ENCODE measurements at regions not wholly inside any gene's neighbourhood (a gene's known extent, or its start where the extent isn't known, plus 50 kb on each side); places are given as distances from the start of the nearest gene placed in this dataset.

DNA sequence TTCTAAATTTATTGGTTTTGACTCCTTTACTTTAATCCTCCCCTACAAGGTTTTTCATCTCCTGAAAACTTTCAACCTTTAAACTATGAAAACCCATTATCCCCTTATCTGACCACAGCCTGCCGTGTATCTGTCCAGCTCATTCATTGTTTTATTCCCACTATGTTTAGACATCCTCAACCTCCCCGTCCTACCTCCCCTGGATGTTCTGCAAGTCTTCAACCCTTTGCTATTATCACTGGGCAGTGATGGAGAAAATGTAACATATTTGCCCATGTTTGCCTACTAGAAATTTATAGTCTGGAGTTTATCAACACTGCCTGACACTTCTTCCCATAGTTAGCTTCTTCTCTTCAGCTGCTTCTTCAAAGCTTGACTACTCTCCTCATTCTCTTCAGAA, 483.4 kb downstream of the PRKD1 start:
- Histone ChIP-seq H3K4me1 (ENCODE audit: control insufficient read depth, insufficient read depth, low read length) (peaks cover 12% of the 10 kb centered on the region), H3K9me3 (replicated peaks; ENCODE audit: low read length) (no peaks in the 10 kb centered on the region), H3K4me2 (ENCODE audit: low read length) (no peak overlapping the region), H3K9ac (ENCODE audit: low read depth, low read length) (no peak overlapping the region), H3K4me3 (ENCODE audit: low read length) (no peak overlapping the region), H3K27me3 (ENCODE audit: control insufficient read depth, insufficient read depth, low read length) (no peaks in the 10 kb centered on the region), H3K36me3 (ENCODE audit: insufficient read depth, low read length) (no peaks in the 10 kb centered on the region)

DNA sequence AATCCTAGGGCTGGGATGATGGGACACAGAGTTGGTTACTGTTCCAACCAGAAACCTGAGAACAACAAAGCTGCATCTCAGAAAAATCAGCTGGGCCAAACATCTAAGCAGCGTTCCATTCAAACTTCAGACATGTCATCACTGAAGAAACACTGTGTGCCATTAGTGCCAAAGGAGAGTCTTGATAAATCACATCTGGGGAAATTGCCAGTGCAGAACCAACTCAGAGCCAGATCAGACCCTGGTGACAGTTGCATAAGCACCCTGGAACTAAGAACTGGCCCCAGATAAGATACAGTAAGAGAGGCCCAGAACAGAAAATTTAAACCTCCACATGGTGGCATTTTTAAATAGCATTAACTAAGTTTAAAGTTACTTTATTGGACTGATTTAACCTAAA, 482.8 kb downstream of the PRKD1 start:
- no peaks in the 10 kb centered on the region for H3K36me3 ChIP-seq (ENCODE audit: insufficient read depth, low read length)
- H3K4me1 ChIP-seq (ENCODE audit: control insufficient read depth, insufficient read depth, low read length), result peaks cover 12% of the 10 kb centered on the region
- H3K9ac ChIP-seq (ENCODE audit: low read depth, low read length), result no peak overlapping the region
- no peaks in the 10 kb centered on the region for H3K27me3 ChIP-seq (ENCODE audit: control insufficient read depth, insufficient read depth, low read length)
- H3K9me3 ChIP-seq (replicated peaks; ENCODE audit: low read length), result no peaks in the 10 kb centered on the region
- no peak overlapping the region for H3K4me2 ChIP-seq (ENCODE audit: low read length)
- no peak overlapping the region for H3K4me3 ChIP-seq (ENCODE audit: low read length)

DNA sequence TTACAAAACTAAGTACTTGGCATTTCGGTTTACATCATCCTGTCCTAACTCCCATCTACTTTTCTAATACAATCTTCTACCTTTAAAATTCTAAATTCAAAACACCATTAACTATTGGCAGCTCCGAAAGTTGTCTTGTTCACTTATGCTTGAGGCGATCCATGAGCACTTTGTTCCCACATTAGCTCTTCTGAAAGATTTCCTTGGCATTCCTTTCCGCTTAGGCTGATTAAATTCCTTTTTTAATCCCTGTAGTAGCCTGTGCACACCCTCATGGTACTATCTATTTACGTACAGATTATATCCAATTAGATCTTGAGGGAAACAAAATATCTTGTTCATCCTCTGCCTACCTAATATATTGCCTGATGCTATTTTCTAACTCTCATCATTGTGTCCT, 480.7 kb downstream of the PRKD1 start:
- Histone ChIP-seq H3K4me2 (ENCODE audit: low read length) (no peak overlapping the region), H3K4me1 (ENCODE audit: control insufficient read depth, insufficient read depth, low read length) (peaks cover 12% of the 10 kb centered on the region), H3K9ac (ENCODE audit: low read depth, low read length) (no peak overlapping the region), H3K27me3 (ENCODE audit: control insufficient read depth, insufficient read depth, low read length) (no peaks in the 10 kb centered on the region), H3K4me3 (ENCODE audit: low read length) (no peak overlapping the region), H3K36me3 (ENCODE audit: insufficient read depth, low read length) (no peaks in the 10 kb centered on the region), H3K9me3 (replicated peaks; ENCODE audit: low read length) (no peaks in the 10 kb centered on the region)

DNA sequence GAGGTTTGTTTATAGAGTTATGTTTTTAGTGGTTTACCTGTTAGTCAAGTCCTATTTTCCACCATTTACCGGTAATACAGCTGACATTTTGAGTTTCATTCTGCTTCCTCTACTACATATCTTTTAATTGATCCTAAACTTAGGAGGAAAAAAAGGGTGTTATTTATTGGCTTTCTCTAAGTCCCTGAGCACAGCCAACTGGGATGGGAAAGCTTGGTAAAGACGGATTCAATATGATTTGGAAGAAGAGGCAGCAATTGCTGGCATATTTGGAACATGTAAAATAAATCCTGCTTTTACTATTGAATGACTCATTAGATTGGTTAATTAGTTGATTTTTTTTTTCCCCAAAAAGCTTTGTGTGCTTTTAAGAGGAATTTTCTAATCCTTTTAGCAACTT, 475.7 kb downstream of the PRKD1 start:
- no peak overlapping the region for H3K4me3 ChIP-seq (ENCODE audit: low read length)
- no peaks in the 10 kb centered on the region for H3K4me1 ChIP-seq (ENCODE audit: control insufficient read depth, insufficient read depth, low read length)
- no peak overlapping the region for H3K9ac ChIP-seq (ENCODE audit: low read depth, low read length)
- no peaks in the 10 kb centered on the region for H3K9me3 ChIP-seq (replicated peaks; ENCODE audit: low read length)
- H3K36me3 ChIP-seq (ENCODE audit: insufficient read depth, low read length), result no peaks in the 10 kb centered on the region
- H3K27me3 ChIP-seq (ENCODE audit: control insufficient read depth, insufficient read depth, low read length), result no peaks in the 10 kb centered on the region
- no peak overlapping the region for H3K4me2 ChIP-seq (ENCODE audit: low read length)

GRCh38 chr14:29453045-29453444, 474.6 kb downstream of the PRKD1 start:
- Histone ChIP-seq H3K4me1 (ENCODE audit: control insufficient read depth, insufficient read depth, low read length) (no peaks in the 10 kb centered on the region), H3K36me3 (ENCODE audit: insufficient read depth, low read length) (no peaks in the 10 kb centered on the region), H3K4me2 (ENCODE audit: low read length) (no peak overlapping the region), H3K4me3 (ENCODE audit: low read length) (no peak overlapping the region), H3K9ac (ENCODE audit: low read depth, low read length) (no peak overlapping the region), H3K27me3 (ENCODE audit: control insufficient read depth, insufficient read depth, low read length) (no peaks in the 10 kb centered on the region), H3K9me3 (replicated peaks; ENCODE audit: low read length) (no peaks in the 10 kb centered on the region)

GRCh38 chr14:29454026-29454693, 473.5 kb downstream of the PRKD1 start:
- Histone ChIP-seq H3K36me3 (ENCODE audit: insufficient read depth, low read length) (no peaks in the 10 kb centered on the region), H3K4me3 (ENCODE audit: low read length) (no peak overlapping the region), H3K27me3 (ENCODE audit: control insufficient read depth, insufficient read depth, low read length) (no peaks in the 10 kb centered on the region), H3K4me1 (ENCODE audit: control insufficient read depth, insufficient read depth, low read length) (peaks cover 6% of the 10 kb centered on the region), H3K9ac (ENCODE audit: low read depth, low read length) (no peak overlapping the region), H3K9me3 (replicated peaks; ENCODE audit: low read length) (no peaks in the 10 kb centered on the region), H3K4me2 (ENCODE audit: low read length) (no peak overlapping the region)

- no peaks in the 10 kb centered on the region for H3K36me3 ChIP-seq (ENCODE audit: insufficient read depth, low read length)
- no peak overlapping the region for H3K9ac ChIP-seq (ENCODE audit: low read depth, low read length)
- H3K4me3 ChIP-seq (ENCODE audit: low read length), result no peak overlapping the region
- H3K27me3 ChIP-seq (ENCODE audit: control insufficient read depth, insufficient read depth, low read length), result no peaks in the 10 kb centered on the region
- no peaks in the 10 kb centered on the region for H3K9me3 ChIP-seq (replicated peaks; ENCODE audit: low read length)
- no peak overlapping the region for H3K4me2 ChIP-seq (ENCODE audit: low read length)
- H3K4me1 ChIP-seq (ENCODE audit: control insufficient read depth, insufficient read depth, low read length), result peaks cover 6% of the 10 kb centered on the region
Observed at GRCh38 chr14:29458547-29458946, 469.1 kb downstream of the PRKD1 start.

- peaks cover 6% of the 10 kb centered on the region for H3K4me1 ChIP-seq (ENCODE audit: control insufficient read depth, insufficient read depth, low read length)
Observed at GRCh38 chr14:29459531-29459930, 468.1 kb downstream of the PRKD1 start.

GRCh38 chr14:29459969-29460560, 467.6 kb downstream of the PRKD1 start:
- no peak overlapping the region for H3K9ac ChIP-seq (ENCODE audit: low read depth, low read length)
- no peaks in the 10 kb centered on the region for H3K36me3 ChIP-seq (ENCODE audit: insufficient read depth, low read length)
- H3K9me3 ChIP-seq (replicated peaks; ENCODE audit: low read length), result no peaks in the 10 kb centered on the region
- peaks cover 6% of the 10 kb centered on the region for H3K4me1 ChIP-seq (ENCODE audit: control insufficient read depth, insufficient read depth, low read length)
- H3K4me3 ChIP-seq (ENCODE audit: low read length), result no peak overlapping the region
- H3K27me3 ChIP-seq (ENCODE audit: control insufficient read depth, insufficient read depth, low read length), result no peaks in the 10 kb centered on the region
- no peak overlapping the region for H3K4me2 ChIP-seq (ENCODE audit: low read length)

More at GRCh38 chr14:29459531-29459930, 468.1 kb downstream of the PRKD1 start:
- Histone ChIP-seq H3K4me3 (ENCODE audit: low read length) (no peak overlapping the region), H3K4me2 (ENCODE audit: low read length) (no peak overlapping the region), H3K9me3 (replicated peaks; ENCODE audit: low read length) (no peaks in the 10 kb centered on the region), H3K9ac (ENCODE audit: low read depth, low read length) (no peak overlapping the region), H3K27me3 (ENCODE audit: control insufficient read depth, insufficient read depth, low read length) (no peaks in the 10 kb centered on the region), H3K36me3 (ENCODE audit: insufficient read depth, low read length) (no peaks in the 10 kb centered on the region)

- no peaks in the 10 kb centered on the region for H3K36me3 ChIP-seq (ENCODE audit: insufficient read depth, low read length)
- H3K4me2 ChIP-seq (ENCODE audit: low read length), result no peak overlapping the region
- H3K9ac ChIP-seq (ENCODE audit: low read depth, low read length), result no peak overlapping the region
- no peak overlapping the region for H3K4me3 ChIP-seq (ENCODE audit: low read length)
- no peaks in the 10 kb centered on the region for H3K9me3 ChIP-seq (replicated peaks; ENCODE audit: low read length)
- no peaks in the 10 kb centered on the region for H3K27me3 ChIP-seq (ENCODE audit: control insufficient read depth, insufficient read depth, low read length)
- H3K4me1 ChIP-seq (ENCODE audit: control insufficient read depth, insufficient read depth, low read length), result peaks cover 6% of the 10 kb centered on the region
Observed at GRCh38 chr14:29461101-29461500, 466.5 kb downstream of the PRKD1 start.

DNA sequence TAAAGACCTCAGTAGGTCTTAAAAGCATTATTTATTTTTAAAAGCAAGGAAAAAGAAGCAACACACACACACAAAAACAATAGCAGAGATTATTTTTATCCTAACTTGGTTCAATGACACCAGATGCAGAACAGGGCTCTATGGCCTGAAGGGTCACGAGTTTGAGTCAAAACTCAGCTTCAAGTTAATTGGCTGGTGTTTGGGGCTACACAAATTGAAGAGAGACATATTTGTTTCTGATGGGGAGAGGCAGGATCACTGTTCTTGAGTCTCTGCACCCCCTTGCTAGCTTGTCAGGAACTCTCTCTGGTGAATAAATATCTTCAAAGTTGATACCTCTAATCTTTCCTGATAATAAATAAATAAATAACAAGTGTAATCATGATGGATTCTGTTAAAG, 466.1 kb downstream of the PRKD1 start:
- Histone ChIP-seq H3K4me2 (ENCODE audit: low read length) (no peak overlapping the region), H3K36me3 (ENCODE audit: insufficient read depth, low read length) (no peaks in the 10 kb centered on the region), H3K4me1 (ENCODE audit: control insufficient read depth, insufficient read depth, low read length) (peaks cover 6% of the 10 kb centered on the region), H3K4me3 (ENCODE audit: low read length) (no peak overlapping the region), H3K9me3 (replicated peaks; ENCODE audit: low read length) (no peaks in the 10 kb centered on the region), H3K27me3 (ENCODE audit: control insufficient read depth, insufficient read depth, low read length) (no peaks in the 10 kb centered on the region), H3K9ac (ENCODE audit: low read depth, low read length) (no peak overlapping the region)

- no peaks in the 10 kb centered on the region for H3K27me3 ChIP-seq (ENCODE audit: control insufficient read depth, insufficient read depth, low read length)
- H3K4me2 ChIP-seq (ENCODE audit: low read length), result no peak overlapping the region
- no peaks in the 10 kb centered on the region for H3K9me3 ChIP-seq (replicated peaks; ENCODE audit: low read length)
- no peak overlapping the region for H3K9ac ChIP-seq (ENCODE audit: low read depth, low read length)
- no peak overlapping the region for H3K4me3 ChIP-seq (ENCODE audit: low read length)
- H3K4me1 ChIP-seq (ENCODE audit: control insufficient read depth, insufficient read depth, low read length), result peaks cover 6% of the 10 kb centered on the region
- H3K36me3 ChIP-seq (ENCODE audit: insufficient read depth, low read length), result no peaks in the 10 kb centered on the region
Observed at GRCh38 chr14:29462321-29462720, 465.3 kb downstream of the PRKD1 start.
